GM10248 (cell line): ENCODE measurements at regions not wholly inside any gene's neighbourhood (a gene's known extent, or its start where the extent isn't known, plus 50 kb on each side); places are given as distances from the start of the nearest gene placed in this dataset.

Experiments used
- CTCF ChIA-PET: fragments of 300-600 bp; sonication (Branson Sonifier 250); formaldehyde crosslinking; extraction: SDS; loops from one replicate; lab custom pipeline; 2021; ENCODE audit warnings: antibody characterized with exemption; lab: Yijun Ruan, JAX
- POLR2A ChIA-PET: fragments of 350-650 bp; sonication (Branson Sonifier 250); formaldehyde crosslinking; extraction: SDS; loops from one replicate; lab custom pipeline; 2020; ENCODE audit warnings: antibody characterized with exemption; lab: Yijun Ruan, JAX
- DNase-seq: peaks from one replicate; pipeline ENCODE4 v3.0.0; 2012; ENCODE audit errors: extremely low spot score
- TF ChIP-seq, protein P1 (sequence below): IDR thresholded peaks from 2 replicates; pipeline ENCODE4 v1.5.1; 2012; ENCODE audit warnings: mild to moderate bottlenecking, low read depth; ENCODE audit errors: extremely low read depth, missing control alignments, control extremely low read depth

DNA sequence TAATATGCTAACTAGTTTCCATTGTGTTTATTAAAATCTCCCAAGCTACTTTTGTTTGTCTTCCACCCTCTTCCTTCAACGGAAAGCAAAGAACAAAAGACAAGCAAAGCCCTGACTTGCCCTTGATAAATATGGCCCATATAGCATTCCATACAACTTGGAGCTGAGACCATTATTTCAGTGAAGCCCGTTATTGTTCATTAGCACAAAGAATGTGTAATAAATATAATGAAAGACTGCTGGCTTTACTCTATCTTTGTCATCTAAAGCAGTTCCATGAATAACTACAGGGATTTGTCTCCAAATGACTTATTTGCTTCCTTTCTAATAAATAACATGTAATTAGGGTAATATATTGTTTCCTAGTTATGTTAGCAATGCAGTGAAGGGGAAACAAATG is 270.7 kb upstream of the TLE4 start:
- ChIA-PET POLR2A (no interaction called here), CTCF (no interaction called here)
- TF ChIP-seq, protein P1, sequence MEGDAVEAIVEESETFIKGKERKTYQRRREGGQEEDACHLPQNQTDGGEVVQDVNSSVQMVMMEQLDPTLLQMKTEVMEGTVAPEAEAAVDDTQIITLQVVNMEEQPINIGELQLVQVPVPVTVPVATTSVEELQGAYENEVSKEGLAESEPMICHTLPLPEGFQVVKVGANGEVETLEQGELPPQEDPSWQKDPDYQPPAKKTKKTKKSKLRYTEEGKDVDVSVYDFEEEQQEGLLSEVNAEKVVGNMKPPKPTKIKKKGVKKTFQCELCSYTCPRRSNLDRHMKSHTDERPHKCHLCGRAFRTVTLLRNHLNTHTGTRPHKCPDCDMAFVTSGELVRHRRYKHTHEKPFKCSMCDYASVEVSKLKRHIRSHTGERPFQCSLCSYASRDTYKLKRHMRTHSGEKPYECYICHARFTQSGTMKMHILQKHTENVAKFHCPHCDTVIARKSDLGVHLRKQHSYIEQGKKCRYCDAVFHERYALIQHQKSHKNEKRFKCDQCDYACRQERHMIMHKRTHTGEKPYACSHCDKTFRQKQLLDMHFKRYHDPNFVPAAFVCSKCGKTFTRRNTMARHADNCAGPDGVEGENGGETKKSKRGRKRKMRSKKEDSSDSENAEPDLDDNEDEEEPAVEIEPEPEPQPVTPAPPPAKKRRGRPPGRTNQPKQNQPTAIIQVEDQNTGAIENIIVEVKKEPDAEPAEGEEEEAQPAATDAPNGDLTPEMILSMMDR = no peak
- DNase-seq = no peak

DNA sequence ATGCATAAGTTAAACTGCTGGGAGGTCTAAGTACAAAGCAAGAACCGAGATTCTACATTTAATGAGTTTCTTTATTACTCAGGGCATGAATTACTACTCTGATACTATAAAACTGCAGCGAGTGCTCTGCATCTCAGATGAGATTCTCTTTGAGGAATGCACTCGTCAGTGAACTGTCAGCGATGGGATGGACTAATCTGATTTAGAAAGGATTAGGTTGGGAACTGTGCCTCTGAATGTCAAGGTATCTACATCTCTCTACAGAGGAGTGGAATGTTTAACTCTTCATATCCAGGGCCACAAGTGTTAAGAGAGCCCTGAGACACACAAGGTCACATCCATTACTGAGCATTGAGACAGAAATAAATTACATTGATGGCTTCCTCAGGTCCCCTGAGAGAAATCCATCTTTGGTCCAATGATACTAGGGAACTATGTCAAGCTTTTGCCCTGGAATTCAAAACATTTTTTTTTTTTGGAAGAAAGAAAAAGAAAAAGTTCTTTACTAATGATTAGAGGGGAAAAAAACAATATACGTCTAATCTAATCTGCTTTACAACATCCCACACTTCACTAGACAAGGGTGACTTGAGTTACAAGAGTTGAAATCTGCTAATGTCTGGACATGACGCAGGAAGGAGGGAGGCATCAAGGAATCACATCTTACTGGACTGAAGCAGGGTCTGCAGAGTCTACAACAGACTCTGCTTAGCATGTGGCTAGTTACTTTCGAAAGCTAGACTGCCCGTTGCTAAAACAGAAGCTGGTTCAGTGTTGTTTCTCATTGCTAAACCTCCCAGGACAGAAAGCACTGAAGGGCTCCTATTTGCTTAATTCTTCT is 270.0 kb upstream of the TLE4 start:
- TF ChIP-seq, protein P1 = no peak
- ChIA-PET POLR2A (no interaction called here), CTCF (interaction anchor here (1.6 kb wide), 1 partner anchor 13 kb away, joined by 3 read pairs; no protein-coding TSS in a partner anchor)
- DNase-seq = no peak

DNA sequence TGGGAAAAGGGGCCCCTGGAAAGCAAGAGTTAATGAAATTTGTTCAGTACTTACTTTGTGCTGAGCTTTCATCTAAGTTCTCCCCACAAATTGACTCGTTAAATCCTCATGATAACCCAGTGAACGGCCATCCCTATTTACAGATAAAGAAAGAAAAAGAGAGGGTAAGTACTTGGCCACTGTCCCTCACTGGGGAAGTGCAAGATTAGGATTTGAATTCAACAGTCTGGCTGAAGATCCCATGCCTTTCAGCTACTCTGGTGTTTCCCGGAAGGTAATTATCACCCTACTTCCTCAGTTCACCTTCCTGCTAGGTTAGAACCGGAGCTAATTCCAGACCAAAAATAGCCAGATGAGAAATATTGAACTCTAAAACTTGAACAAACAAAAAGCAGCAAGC is 269.2 kb upstream of the TLE4 start:
- DNase-seq = no peak
- POLR2A ChIA-PET = no interaction called here
- TF ChIP-seq, protein P1 = no peak
- CTCF ChIA-PET = interaction anchor here (1.2 to 1.6 kb wide), 2 partner anchors 9 to 14 kb away, joined by 3 read pairs; no protein-coding TSS in a partner anchor

DNA sequence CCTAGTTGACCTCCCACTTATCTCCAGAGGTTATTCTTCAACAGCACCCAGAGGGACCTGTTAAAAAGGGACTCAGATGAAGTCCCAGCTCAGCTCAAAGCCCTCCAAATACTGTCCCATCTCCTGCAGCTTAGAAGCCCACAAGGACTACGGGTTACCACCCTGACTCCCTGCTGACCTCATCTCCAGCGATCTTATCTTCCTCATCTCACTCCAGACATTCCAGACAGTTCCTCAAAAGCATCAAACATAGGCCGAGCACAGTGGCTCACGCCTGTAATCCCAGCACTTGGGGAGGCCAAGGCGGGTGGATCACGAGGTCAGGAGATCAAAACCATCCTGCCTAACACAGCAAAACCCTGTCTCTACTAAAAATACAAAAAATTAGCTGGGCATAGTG is 263.8 kb upstream of the TLE4 start:
- no peak for DNase-seq
- CTCF ChIA-PET = no interaction called here
- TF ChIP-seq, protein P1 = no peak
- POLR2A ChIA-PET = no interaction called here

DNA sequence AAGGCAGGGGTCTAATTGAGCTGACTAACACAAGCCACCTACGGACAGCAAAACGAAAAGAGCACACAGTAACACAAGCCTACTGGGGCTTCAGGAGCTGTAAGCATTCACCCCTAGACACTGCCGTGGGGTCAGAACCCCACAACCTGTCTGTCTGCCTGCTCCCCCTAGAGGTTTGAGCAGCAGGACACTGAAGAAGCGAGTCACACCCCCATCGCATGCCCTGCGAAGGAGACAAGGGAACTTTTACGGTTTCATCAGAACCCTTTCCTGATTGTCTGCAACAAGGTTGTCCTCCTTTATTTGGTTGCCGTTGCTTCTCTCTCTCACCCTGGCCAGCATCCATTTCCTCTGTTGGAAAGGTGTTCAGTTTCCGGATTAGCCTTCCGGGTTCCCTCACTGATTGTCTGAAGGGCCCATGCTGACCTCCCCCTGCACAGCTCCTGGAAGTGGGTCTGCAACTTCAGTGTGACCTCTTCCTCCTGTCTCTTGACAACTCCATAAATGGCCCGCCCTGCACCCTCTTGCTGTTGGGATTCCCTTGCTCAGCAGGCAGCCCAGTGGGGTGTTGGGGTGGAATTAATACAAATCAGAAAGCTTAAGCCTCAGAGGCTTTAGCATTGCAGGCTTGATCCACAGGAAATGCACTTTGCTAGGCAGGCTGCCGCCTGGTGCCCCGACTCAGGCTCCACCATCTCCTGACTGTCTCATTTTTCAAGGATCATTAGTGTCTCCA is 258.9 kb upstream of the TLE4 start:
- TF ChIP-seq, protein P1 = no peak
- ChIA-PET CTCF (no interaction called here), POLR2A (no interaction called here)
- DNase-seq = no peak

DNA sequence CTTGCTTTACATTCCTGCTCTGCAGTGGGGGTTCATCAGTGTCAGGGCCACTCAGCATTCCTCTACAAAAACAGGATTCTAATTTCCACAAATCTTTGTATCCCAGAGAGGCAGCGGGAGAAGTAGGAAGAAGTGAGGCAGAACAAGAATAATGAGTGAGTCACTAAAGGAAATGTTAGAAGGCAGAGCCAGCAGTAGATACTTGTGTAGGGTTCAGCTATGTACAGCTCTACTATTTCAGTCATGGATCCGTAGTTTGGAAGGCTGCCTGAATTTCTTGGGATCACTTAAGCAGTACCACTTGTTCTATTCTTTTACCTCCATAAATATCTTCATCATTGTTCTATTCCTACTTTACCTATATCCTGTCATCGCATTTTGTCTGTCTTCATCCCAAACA is 246.3 kb upstream of the TLE4 start:
- ChIA-PET POLR2A (no interaction called here), CTCF (interaction anchor here (1.3 kb wide), 1 partner anchor 8 kb away, joined by 5 read pairs; no protein-coding TSS in a partner anchor)
- TF ChIP-seq, protein P1 = no peak
- DNase-seq = no peak
